RWPE2 (cell line): ENCODE measurements at regions not wholly inside any gene's neighbourhood (a gene's known extent, or its start where the extent isn't known, plus 50 kb on each side); places are given as distances from the start of the nearest gene placed in this dataset.

Experiments
- ATAC-seq: fragments of 200-7000 bp; cut with Tn5 transposase; 3 replicates; pipeline ENCODE4 v1.9.1; 2021; ENCODE audit warnings: low read depth
- DNase-seq: peaks from one replicate; pipeline ENCODE4 v3.0.0-alpha.2; 2020; ENCODE audit warnings: low spot score
- H3K27ac ChIP-seq: fragments of 450-650 bp; 2 replicates; pipeline ENCODE4 v1.5.1; 2017; ENCODE audit warnings: mild to moderate bottlenecking; ENCODE audit not compliant: poor library complexity, severe bottlenecking
- H3K27me3 ChIP-seq: fragments of 250-450 bp; sonication (Bioruptor Pico); 2 replicates; pipeline ENCODE4 v1.5.1; 2021; ENCODE audit warnings: mild to moderate bottlenecking, moderate library complexity; ENCODE audit not compliant: insufficient read depth, poor library complexity, severe bottlenecking
- H3K36me3 ChIP-seq: fragments of 250-450 bp; sonication (Bioruptor Pico); 2 replicates; pipeline ENCODE4 v1.5.1; 2020; ENCODE audit warnings: low read depth, mild to moderate bottlenecking, moderate library complexity
- H3K4me1 ChIP-seq: fragments of 250-450 bp; sonication (Bioruptor Pico); 2 replicates; pipeline ENCODE4 v1.5.1; 2021; ENCODE audit warnings: mild to moderate bottlenecking, moderate library complexity; ENCODE audit not compliant: insufficient read depth, poor library complexity, severe bottlenecking
- H3K4me3 ChIP-seq: fragments of 250-450 bp; sonication (Bioruptor Pico); 2 replicates; pipeline ENCODE4 v1.5.1; 2021; ENCODE audit warnings: mild to moderate bottlenecking, moderate library complexity; ENCODE audit not compliant: severe bottlenecking
- H3K9me3 ChIP-seq: fragments of 250-450 bp; sonication (Bioruptor Pico); 2 replicates; pipeline ENCODE4 v1.5.1; 2021; ENCODE audit warnings: mild to moderate bottlenecking, moderate library complexity; ENCODE audit not compliant: severe bottlenecking
- CTCF ChIP-seq: fragments of 450-650 bp; IDR thresholded peaks from one replicate; pipeline ENCODE4 v1.5.1; 2017; ENCODE audit warnings: mild to moderate bottlenecking, moderate library complexity; ENCODE audit not compliant: poor library complexity, severe bottlenecking

- TF ChIP-seq CTCF: no peak
- ATAC-seq (no peak), DNase-seq (no peak)
- no peaks in the 10 kb centered on the region for H3K4me1 ChIP-seq
- H3K9me3 ChIP-seq: no peaks in the 10 kb centered on the region
- no peak overlapping the region for H3K4me3 ChIP-seq
- no peaks in the 10 kb centered on the region for H3K36me3 ChIP-seq
- no peak overlapping the region for H3K27ac ChIP-seq
- no peaks in the 10 kb centered on the region for H3K27me3 ChIP-seq
Measured at GRCh38 chr3:177513815-177514610, 316.7 kb upstream of the TBL1XR1 start.

GRCh38 chr3:177514611-177515499 is 317.6 kb upstream of the TBL1XR1 start:
- Histone ChIP-seq H3K36me3 (no peaks in the 10 kb centered on the region), H3K27ac (no peak overlapping the region), H3K9me3 (no peaks in the 10 kb centered on the region), H3K27me3 (no peaks in the 10 kb centered on the region), H3K4me1 (no peaks in the 10 kb centered on the region), H3K4me3 (no peak overlapping the region)
- ATAC-seq (no peak), DNase-seq (no peak)
- TF ChIP-seq CTCF: no peak

GRCh38 chr3:177515786-177516157 is 318.5 kb upstream of the TBL1XR1 start:
- H3K27me3 ChIP-seq: no peaks in the 10 kb centered on the region
- H3K4me3 ChIP-seq: no peak overlapping the region
- TF ChIP-seq CTCF: no peak
- H3K9me3 ChIP-seq: no peaks in the 10 kb centered on the region
- H3K27ac ChIP-seq: no peak overlapping the region
- ATAC-seq: no peak
- H3K36me3 ChIP-seq: no peaks in the 10 kb centered on the region
- DNase-seq: no peak
- H3K4me1 ChIP-seq: no peaks in the 10 kb centered on the region

- no peak for DNase-seq
- H3K36me3 ChIP-seq: no peaks in the 10 kb centered on the region
- ATAC-seq: no peak
- H3K4me3 ChIP-seq: no peak overlapping the region
- TF ChIP-seq CTCF: no peak
- no peaks in the 10 kb centered on the region for H3K27me3 ChIP-seq
- no peaks in the 10 kb centered on the region for H3K9me3 ChIP-seq
- no peak overlapping the region for H3K27ac ChIP-seq
- peaks cover 1% of the 10 kb centered on the region for H3K4me1 ChIP-seq
Measured at GRCh38 chr3:177516158-177517011, 319.1 kb upstream of the TBL1XR1 start.
